K562 (cell line): ENCODE measurements at regions not wholly inside any gene's neighbourhood (a gene's known extent, or its start where the extent isn't known, plus 50 kb on each side); places are given as distances from the start of the nearest gene placed in this dataset.

Source experiments
- ATAC-seq: fragments of 200-7000 bp; cut with Tn5 transposase; 3 replicates; pipeline ENCODE4 v1.9.1; 2020; ENCODE audit warnings: moderate library complexity
- BruUV-seq: library from RNA; stranded (reverse); fragments of 400-500 nt; replicated peaks from 2 replicates; lab custom pipeline; 2021; lab: Mats Ljungman, UMichigan
- CTCF ChIA-PET: fragments of 300-600 bp; formaldehyde crosslinking; extraction: SDS; loops from one replicate; lab custom pipeline; 2021; ENCODE audit warnings: low intra/inter-chr PET ratio; lab: Yijun Ruan, JAX
- POLR2A ChIA-PET: fragments of 300-600, 350-650 bp; sonication (Branson Sonifier 250); formaldehyde crosslinking; extraction: SDS; loops from one replicate; lab custom pipeline; 2021; ENCODE audit warnings: antibody characterized with exemption, inconsistent platforms; lab: Yijun Ruan, JAX
- DNase-seq, 4 experiments: peaks; one replicate each; pipeline versions ENCODE4 v3.0.0 to v3.0.0-alpha.2; 2011 to 2018; ENCODE audit warnings: low spot score in 3 of 4, mixed read lengths in 3 of 4; ENCODE audit errors: extremely low read depth in 1 of 4
- FAIRE-seq: peaks from 2 replicates; lab custom pipeline; 2011; peaks lifted over from hg19 to GRCh38; lab: Jason Lieb, UNC
- H2AFZ ChIP-seq: 2 replicates; pipeline ENCODE4 v1.6.0; 2011; ENCODE audit warnings: low read depth, low read length, control low read depth, inconsistent platforms
- H3K27ac ChIP-seq: fragments of 200-600 bp; 3 replicates; pipeline ENCODE4 v1.8.0; 2011; ENCODE audit warnings: low read depth, mild to moderate bottlenecking, control low read depth, inconsistent platforms, low read length, moderate library complexity, mixed read lengths; ENCODE audit errors: extremely low read depth
- H3K27me3 ChIP-seq, 2 experiments: fragments of 300-600 bp in 1 of 2; 2 replicates in 1 of 2; 3 replicates in 1 of 2; pipeline versions ENCODE4 v1.6.0 to v1.8.0; 2011; ENCODE audit warnings: inconsistent platforms in 2 of 2, low read length in 2 of 2, mild to moderate bottlenecking in 1 of 2, mixed read lengths in 1 of 2, moderate library complexity in 1 of 2; ENCODE audit not compliant: control insufficient read depth in 2 of 2, insufficient read depth in 2 of 2
- H3K36me3 ChIP-seq: fragments of 300-600 bp; 3 replicates; pipeline ENCODE4 v1.8.0; 2011; ENCODE audit warnings: mild to moderate bottlenecking, low read length, inconsistent platforms; ENCODE audit not compliant: control insufficient read depth, insufficient read depth
- H3K4me1 ChIP-seq, 2 experiments: fragments of 200-600 bp in 1 of 2; replicated peaks in 1 of 2; 2 replicates in 1 of 2; 3 replicates in 1 of 2; pipeline versions ENCODE4 v1.5.1 to v1.8.0; 2011; ENCODE audit warnings: inconsistent platforms in 2 of 2, low read length in 2 of 2, mild to moderate bottlenecking in 1 of 2, mixed read lengths in 1 of 2, moderate library complexity in 1 of 2; ENCODE audit not compliant: control insufficient read depth in 2 of 2, insufficient read depth in 2 of 2
- H3K4me2 ChIP-seq: 2 replicates; pipeline ENCODE4 v1.6.1; 2011; ENCODE audit warnings: low read length, control low read depth, inconsistent platforms, mixed read lengths; ENCODE audit not compliant: insufficient read depth
- H3K4me3 ChIP-seq: fragments of 200-600 bp; sonication (generic), shearing (Covaris generic); 2 replicates; pipeline ENCODE4 v1.5.1; 2016; ENCODE audit warnings: control low read depth, inconsistent platforms
- H3K79me2 ChIP-seq: fragments of 200-600 bp; 3 replicates; pipeline ENCODE4 v1.8.0; 2011; ENCODE audit warnings: low read length, inconsistent platforms; ENCODE audit not compliant: control insufficient read depth, insufficient read depth
- H3K9ac ChIP-seq, 2 experiments: 2 replicates each; pipeline versions ENCODE4 v1.6.0 to v1.6.1; 2011; ENCODE audit warnings: low read depth in 2 of 2, low read length in 2 of 2, control low read depth in 1 of 2, inconsistent platforms in 1 of 2, mild to moderate bottlenecking in 1 of 2, mixed read lengths in 1 of 2; ENCODE audit not compliant: insufficient read depth in 1 of 2
- H3K9me1 ChIP-seq: one replicate; pipeline ENCODE4 v1.6.0; 2011; ENCODE audit warnings: inconsistent platforms, mild to moderate bottlenecking, low read length, moderate library complexity; ENCODE audit not compliant: control insufficient read depth, insufficient read depth
- H3K9me3 ChIP-seq: replicated peaks from 2 replicates; pipeline ENCODE4 v1.5.1; 2011; ENCODE audit warnings: low read depth, low read length, inconsistent platforms; ENCODE audit not compliant: control insufficient read depth, insufficient read depth
- H4K20me1 ChIP-seq: replicated peaks from 2 replicates; pipeline ENCODE4 v1.6.1; 2011; ENCODE audit warnings: low read length, inconsistent platforms, mixed read lengths; ENCODE audit not compliant: control insufficient read depth, insufficient read depth
- EZH2 ChIP-seq: IDR thresholded peaks from 2 replicates; pipeline ENCODE4 v1.6.1; 2012; ENCODE audit warnings: low read depth, mild to moderate bottlenecking, inconsistent platforms, low read length, borderline replicate concordance
- KDM4B ChIP-seq, 2 experiments: fragments of 450-650 bp in 1 of 2; sonication (generic) in 1 of 2; IDR thresholded peaks; 2 replicates each; pipeline ENCODE4 v1.6.1; 2016 to 2017; ENCODE audit warnings: borderline replicate concordance in 2 of 2, antibody characterized with exemption in 1 of 2, low read depth in 1 of 2, mild to moderate bottlenecking in 1 of 2
- LEF1 ChIP-seq: fragments of 450-650 bp; IDR thresholded peaks from 2 replicates; pipeline ENCODE4 v1.6.1; 2016; ENCODE audit warnings: mild to moderate bottlenecking
- MYC ChIP-seq, 2 experiments: fragments of 250-450 bp in 1 of 2; sonication (Bioruptor Pico) in 1 of 2; IDR thresholded peaks; 2 replicates each; pipeline versions ENCODE4 v1.5.1 to v1.6.1; 2012 to 2021; ENCODE audit warnings: low read depth in 2 of 2, borderline replicate concordance in 1 of 2, improper control_type of control experiment in 1 of 2, low read length in 1 of 2, mild to moderate bottlenecking in 1 of 2, moderate library complexity in 1 of 2
- PHTF2 ChIP-seq: fragments of 250-450 bp; sonication (Bioruptor Pico); IDR thresholded peaks from 2 replicates; pipeline ENCODE4 v1.5.0; 2021; ENCODE audit warnings: mild to moderate bottlenecking
- RBM34 ChIP-seq: fragments of 200-400 bp; formaldehyde crosslinking; IDR thresholded peaks from 2 replicates; pipeline ENCODE4 v1.6.1; 2018; ENCODE audit warnings: low read length, borderline replicate concordance; ENCODE audit not compliant: insufficient read depth
- ZBTB7A ChIP-seq: IDR thresholded peaks from 2 replicates; pipeline ENCODE4 v1.6.1; 2011; ENCODE audit warnings: low read depth, mild to moderate bottlenecking, low read length, moderate library complexity, borderline replicate concordance; ENCODE audit not compliant: control insufficient read depth
- ZNF175 ChIP-seq: fragments of 200-800 bp; sonication (Bioruptor generic); IDR thresholded peaks from 2 replicates; pipeline ENCODE4 v1.6.1; 2016; ENCODE audit warnings: low read depth, mild to moderate bottlenecking, missing genetic modification characterization, missing compliant biosample characterization
- ZNF407 ChIP-seq: fragments of 450-650 bp; IDR thresholded peaks from 2 replicates; pipeline ENCODE4 v1.6.1; 2016; ENCODE audit warnings: low read depth
- ZNF655 ChIP-seq: fragments of 250-450 bp; sonication (Bioruptor Pico); IDR thresholded peaks from 2 replicates; pipeline ENCODE4 v1.5.0; 2021
- ZNF764 ChIP-seq: fragments of 250-450 bp; sonication (Bioruptor Pico); IDR thresholded peaks from 2 replicates; pipeline ENCODE4 v1.4.0; 2020; ENCODE audit warnings: low read depth, mild to moderate bottlenecking, moderate library complexity
- ZNF780A ChIP-seq: fragments of 250-450 bp; sonication (Bioruptor Pico); IDR thresholded peaks from 2 replicates; pipeline ENCODE4 v1.5.0; 2021; ENCODE audit warnings: mild to moderate bottlenecking
- WGBS: fragments of 100-300 bp; shearing (Covaris generic); methylation state at CpG from one replicate; pipeline ENCODE4 v1.1.6; 2016; ENCODE audit warnings: low coverage, mixed read lengths; ENCODE audit not compliant: insufficient coverage; ENCODE audit errors: missing lambda C conversion rate; 5-methylcytosine and 5-hydroxymethylcytosine counted together
- in situ Hi-C: fragments of 300-500 bp; cut with MboI; formaldehyde crosslinking; loops from 4 replicates; pipeline ENCODE4 v1.15.0; 2018; ENCODE audit warnings: inconsistent platforms, mixed read lengths
- intact Hi-C: fragments of 100-400 bp; cut with micrococcal nuclease; formaldehyde crosslinking; loops from 2 replicates; pipeline ENCODE4 v1.14.2; 2022

- ATAC-seq = no peak
- no peak overlapping the region for H3K4me2 ChIP-seq
- no peaks in the 10 kb centered on the region for H3K9me3 ChIP-seq
- ChIA-PET POLR2A (no interaction called here), CTCF (no interaction called here)
- in situ Hi-C loops (no loop called here), intact Hi-C loops (no loop called here)
- H3K36me3 ChIP-seq = no peaks in the 10 kb centered on the region
- BruUV-seq = no TSS peak
- no peaks in the 10 kb centered on the region for H3K4me1 ChIP-seq
- no peaks in the 10 kb centered on the region for H3K79me2 ChIP-seq
- H3K27ac ChIP-seq = no peak overlapping the region
- WGBS = 0% methylated on average over 1 of the region's 1 CpG
- H3K9me1 ChIP-seq = no peaks in the 10 kb centered on the region
- H3K9ac ChIP-seq = no peak overlapping the region
- no peaks in the 10 kb centered on the region for H3K27me3 ChIP-seq
- no peaks in the 10 kb centered on the region for H4K20me1 ChIP-seq
- FAIRE-seq = no peak
- no peak overlapping the region for H2AFZ ChIP-seq
- DNase-seq = no peak
- no peak overlapping the region for H3K4me3 ChIP-seq
- TF ChIP-seq ZNF780A (CRISPR knock-in tag) (no peak), PHTF2 (CRISPR knock-in tag) (no peak), LEF1 (no peak), ZNF407 (no peak), ZNF764 (no peak), ZNF175 (no peak), ZBTB7A (no peak), RBM34 (no peak), ZNF655 (CRISPR knock-in tag) (no peak), MYC (IDR thresholded peaks at IDR 0.05; ENCODE audit: low read depth, low read length) (no peak), MYC (CRISPR knock-in tag; IDR thresholded peaks at IDR 0.05; ENCODE audit: borderline replicate concordance, low read depth) (no peak), EZH2 (no peak), KDM4B (IDR thresholded peaks at IDR 0.05; ENCODE audit: borderline replicate concordance in 2 of 2, low read depth in 1 of 2) (no peak)
Observed at GRCh38 chr12:90037740-90038139, 329.1 kb upstream of the ATP2B1 start.
